ENCODE measurements at regions not wholly inside any gene's neighbourhood (a gene's known extent, or its start where the extent isn't known, plus 50 kb on each side); places are given as distances from the start of the nearest gene placed in this dataset.

GRCh38 chr1:29547300-29547699 lies 311.0 kb downstream of the PTPRU start:
- Mint-ChIP-seq H3K27me3 (no peaks in the 10 kb centered on the region), H3K4me1 (no peaks in the 10 kb centered on the region), H3K4me3 (no peak overlapping the region), H3K36me3 (ENCODE audit: low read depth) (no peaks in the 10 kb centered on the region), H3K27ac (no peak overlapping the region), H3K9me3 (no peaks in the 10 kb centered on the region)
- intact Hi-C loops (cut with micrococcal nuclease): no loop called here
- no peak for DNase-seq

GRCh38 chr1:29546496-29546895 lies 310.2 kb downstream of the PTPRU start:
- no peak overlapping the region for H3K4me3 Mint-ChIP-seq
- H3K27me3 Mint-ChIP-seq: no peaks in the 10 kb centered on the region
- no peak for DNase-seq
- no peaks in the 10 kb centered on the region for H3K4me1 Mint-ChIP-seq
- H3K36me3 Mint-ChIP-seq (ENCODE audit: low read depth): no peaks in the 10 kb centered on the region
- no peaks in the 10 kb centered on the region for H3K9me3 Mint-ChIP-seq
- intact Hi-C loops (cut with micrococcal nuclease): no loop called here
- H3K27ac Mint-ChIP-seq: no peak overlapping the region

- no peak overlapping the region for H3K4me3 Mint-ChIP-seq
- H3K27ac Mint-ChIP-seq: no peak overlapping the region
- H3K4me1 Mint-ChIP-seq: no peaks in the 10 kb centered on the region
- no peaks in the 10 kb centered on the region for H3K36me3 Mint-ChIP-seq (ENCODE audit: low read depth)
- intact Hi-C loops (cut with micrococcal nuclease): no loop called here
- H3K27me3 Mint-ChIP-seq: no peaks in the 10 kb centered on the region
- no peak for DNase-seq
- no peaks in the 10 kb centered on the region for H3K9me3 Mint-ChIP-seq
Measured at GRCh38 chr1:29544406-29544805, 308.1 kb downstream of the PTPRU start.

- Mint-ChIP-seq H3K4me3 (no peak overlapping the region), H3K4me1 (no peaks in the 10 kb centered on the region), H3K27ac (no peak overlapping the region), H3K27me3 (no peaks in the 10 kb centered on the region), H3K9me3 (no peaks in the 10 kb centered on the region), H3K36me3 (ENCODE audit: low read depth) (no peaks in the 10 kb centered on the region)
- no peak for DNase-seq
- intact Hi-C loops (cut with micrococcal nuclease): no loop called here
Measured at GRCh38 chr1:29543586-29543985, 307.3 kb downstream of the PTPRU start.

DNA sequence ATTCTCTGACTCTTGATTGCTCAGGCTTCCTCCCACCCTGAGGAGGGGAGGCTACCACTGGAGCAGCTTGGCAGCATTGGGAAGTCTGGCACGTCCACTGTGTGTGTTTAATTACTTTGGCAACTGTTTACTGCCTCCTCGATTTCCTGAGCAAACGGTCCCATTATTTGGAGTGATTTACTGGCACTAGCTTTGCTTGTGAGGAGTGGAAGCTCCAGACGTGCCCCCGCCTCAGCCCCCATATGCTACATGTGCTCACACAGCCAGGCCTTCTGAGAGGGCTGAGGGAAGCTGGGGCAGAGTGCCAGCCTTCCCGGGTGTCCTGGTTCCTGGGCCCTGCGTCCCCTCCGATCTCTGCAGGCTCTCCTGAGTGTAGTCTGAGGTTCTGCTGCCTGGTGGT lies 306.2 kb downstream of the PTPRU start:
- Mint-ChIP-seq H3K4me1 (no peaks in the 10 kb centered on the region), H3K27ac (no peak overlapping the region), H3K4me3 (no peak overlapping the region), H3K9me3 (no peaks in the 10 kb centered on the region), H3K36me3 (ENCODE audit: low read depth) (no peaks in the 10 kb centered on the region), H3K27me3 (no peaks in the 10 kb centered on the region)
- intact Hi-C loops (cut with micrococcal nuclease): no loop called here
- no peak for DNase-seq

GRCh38 chr1:29541631-29542030 lies 305.3 kb downstream of the PTPRU start:
- no peak overlapping the region for H3K27ac Mint-ChIP-seq
- H3K27me3 Mint-ChIP-seq: no peaks in the 10 kb centered on the region
- H3K4me3 Mint-ChIP-seq: no peak overlapping the region
- no peaks in the 10 kb centered on the region for H3K9me3 Mint-ChIP-seq
- no peak for DNase-seq
- H3K4me1 Mint-ChIP-seq: no peaks in the 10 kb centered on the region
- no peaks in the 10 kb centered on the region for H3K36me3 Mint-ChIP-seq (ENCODE audit: low read depth)
- intact Hi-C loops (cut with micrococcal nuclease): no loop called here

- H3K36me3 Mint-ChIP-seq (ENCODE audit: low read depth): no peaks in the 10 kb centered on the region
- no peak overlapping the region for H3K4me3 Mint-ChIP-seq
- no peak for DNase-seq
- no peak overlapping the region for H3K27ac Mint-ChIP-seq
- intact Hi-C loops (cut with micrococcal nuclease): no loop called here
- no peaks in the 10 kb centered on the region for H3K9me3 Mint-ChIP-seq
- no peaks in the 10 kb centered on the region for H3K4me1 Mint-ChIP-seq
- H3K27me3 Mint-ChIP-seq: no peaks in the 10 kb centered on the region
Measured at GRCh38 chr1:29540801-29541357, 304.6 kb downstream of the PTPRU start.

DNA sequence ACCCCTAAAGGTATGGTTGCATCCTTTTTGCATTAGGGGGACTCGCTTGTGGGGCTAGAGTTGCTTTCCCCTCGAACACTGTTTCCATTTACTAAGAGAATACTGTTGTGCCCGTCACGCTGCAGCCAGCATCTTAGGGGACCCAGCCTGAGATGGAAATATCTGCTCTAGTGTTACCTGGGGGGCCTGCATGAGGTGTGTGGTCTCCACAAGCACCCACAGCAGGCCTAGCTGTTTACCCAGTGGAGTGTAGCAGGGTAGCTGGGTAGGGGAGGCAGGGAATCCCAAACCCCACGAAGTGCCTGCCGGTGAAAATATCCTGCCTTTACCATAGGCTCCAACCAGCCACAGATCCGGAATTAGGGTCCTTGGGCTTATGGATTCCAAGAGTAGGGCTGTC lies 303.6 kb downstream of the PTPRU start:
- Mint-ChIP-seq H3K9me3 (no peaks in the 10 kb centered on the region), H3K27me3 (no peaks in the 10 kb centered on the region), H3K4me3 (no peak overlapping the region), H3K36me3 (ENCODE audit: low read depth) (no peaks in the 10 kb centered on the region), H3K4me1 (no peaks in the 10 kb centered on the region), H3K27ac (no peak overlapping the region)
- intact Hi-C loops (cut with micrococcal nuclease): no loop called here
- no peak for DNase-seq

GRCh38 chr1:29538586-29538985 lies 302.3 kb downstream of the PTPRU start:
- intact Hi-C loops (cut with micrococcal nuclease): no loop called here
- no peak overlapping the region for H3K27ac Mint-ChIP-seq
- no peaks in the 10 kb centered on the region for H3K36me3 Mint-ChIP-seq (ENCODE audit: low read depth)
- no peak for DNase-seq
- no peaks in the 10 kb centered on the region for H3K9me3 Mint-ChIP-seq
- H3K4me1 Mint-ChIP-seq: no peaks in the 10 kb centered on the region
- H3K4me3 Mint-ChIP-seq: no peak overlapping the region
- H3K27me3 Mint-ChIP-seq: no peaks in the 10 kb centered on the region

DNA sequence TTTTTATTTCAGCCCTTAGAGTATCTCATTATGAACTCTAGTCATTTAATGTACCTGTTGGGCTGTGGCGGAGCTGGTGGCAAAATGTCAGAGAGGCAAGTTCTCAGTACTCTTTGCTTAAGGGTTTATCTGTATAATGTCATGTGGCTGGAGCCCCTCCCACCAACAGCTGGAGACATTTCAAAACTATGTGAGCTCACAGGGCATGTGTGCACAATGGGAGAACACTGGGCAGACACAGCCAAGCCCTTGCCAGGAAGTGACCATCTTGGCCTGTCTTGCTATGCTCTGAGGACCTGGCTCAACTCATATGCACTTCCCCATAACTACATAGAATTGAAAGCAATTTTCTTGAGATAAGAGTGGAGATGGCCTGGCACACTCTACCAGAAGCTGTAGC lies 296.4 kb downstream of the PTPRU start:
- no peaks in the 10 kb centered on the region for H3K4me1 Mint-ChIP-seq
- intact Hi-C loops (cut with micrococcal nuclease): no loop called here

DNA sequence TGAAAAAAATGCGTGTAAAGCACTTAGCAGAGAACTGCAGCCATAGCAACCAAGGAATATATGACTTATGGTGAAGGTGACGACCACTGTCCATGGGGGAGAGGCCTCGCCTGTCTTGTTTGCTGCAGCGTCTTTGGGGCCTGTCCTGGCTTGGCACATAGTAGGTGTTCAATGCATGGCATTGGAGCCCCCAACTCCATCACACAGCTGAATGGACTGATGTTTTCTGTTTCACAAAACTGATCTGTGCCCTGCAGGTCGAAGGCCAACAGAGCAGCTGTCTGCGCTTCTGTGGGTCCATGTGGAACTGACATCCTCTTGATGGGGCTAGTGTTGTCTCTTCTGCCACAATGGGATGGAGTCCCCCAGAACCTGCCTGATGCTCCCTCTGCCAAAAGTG lies 296.0 kb downstream of the PTPRU start:
- Mint-ChIP-seq H3K4me1 (no peaks in the 10 kb centered on the region), H3K27me3 (no peaks in the 10 kb centered on the region), H3K4me3 (no peak overlapping the region), H3K27ac (no peak overlapping the region), H3K9me3 (peaks cover 8% of the 10 kb centered on the region), H3K36me3 (ENCODE audit: low read depth) (no peaks in the 10 kb centered on the region)
- DNase-seq: no peak
- intact Hi-C loops (cut with micrococcal nuclease): no loop called here

More for the DNA sequence above, 296.4 kb downstream of the PTPRU start:
- Mint-ChIP-seq H3K27ac (no peak overlapping the region), H3K36me3 (ENCODE audit: low read depth) (no peaks in the 10 kb centered on the region), H3K9me3 (peaks cover 8% of the 10 kb centered on the region), H3K4me3 (no peak overlapping the region), H3K27me3 (no peaks in the 10 kb centered on the region)
- DNase-seq: no peak

DNA sequence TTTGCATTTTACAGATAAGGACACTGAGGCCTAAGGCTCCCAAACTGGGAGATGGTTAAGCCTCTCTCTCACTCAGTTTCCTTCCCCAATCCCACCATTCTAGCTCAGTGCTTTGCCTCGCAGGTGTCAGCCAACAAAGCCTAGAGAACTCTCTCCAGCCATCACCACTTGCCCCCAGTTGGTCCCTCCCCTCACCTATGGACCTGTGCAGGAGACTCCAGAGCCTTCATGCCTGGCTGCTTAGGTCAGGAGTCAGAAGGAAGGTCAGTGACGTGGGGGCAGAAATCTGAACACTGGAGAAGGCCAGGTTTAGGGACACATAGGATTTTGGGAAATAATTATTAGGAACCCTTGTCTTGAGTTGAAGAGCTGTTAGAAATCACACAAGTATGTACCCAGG lies 295.3 kb downstream of the PTPRU start:
- H3K9me3 Mint-ChIP-seq: peaks cover 8% of the 10 kb centered on the region
- H3K4me3 Mint-ChIP-seq: no peak overlapping the region
- no peak overlapping the region for H3K27ac Mint-ChIP-seq
- intact Hi-C loops (cut with micrococcal nuclease): no loop called here
- no peaks in the 10 kb centered on the region for H3K4me1 Mint-ChIP-seq
- peaks cover 2% of the 10 kb centered on the region for H3K27me3 Mint-ChIP-seq
- no peak for DNase-seq
- H3K36me3 Mint-ChIP-seq (ENCODE audit: low read depth): no peaks in the 10 kb centered on the region

DNA sequence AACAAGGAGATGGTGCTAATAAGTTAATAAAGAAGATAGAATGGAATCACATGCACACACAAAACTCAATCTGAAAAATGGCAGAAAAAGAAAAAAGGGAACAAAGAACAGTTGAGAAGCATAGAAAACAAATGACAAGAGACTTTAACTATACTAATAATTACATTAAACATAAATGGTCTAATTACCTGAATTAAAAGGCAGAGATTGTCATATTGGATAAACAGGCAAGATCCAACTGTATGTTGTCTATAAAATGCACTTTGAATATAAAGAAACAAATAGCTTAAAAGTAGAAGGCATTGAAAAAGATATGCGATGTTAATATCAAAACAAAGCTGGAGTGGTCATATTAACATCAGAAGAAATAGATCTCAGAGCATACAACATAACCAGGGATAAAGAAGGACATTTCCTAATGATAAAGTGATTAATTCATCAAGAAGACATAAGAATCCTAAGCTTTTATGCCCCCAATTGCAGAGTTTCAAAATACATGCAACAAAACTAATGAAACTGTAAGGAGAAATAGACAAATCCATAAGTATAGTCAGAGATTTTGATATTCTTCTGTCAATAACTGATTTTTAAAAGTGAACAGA lies 293.5 kb downstream of the PTPRU start:
- Mint-ChIP-seq H3K9me3 (peaks cover 8% of the 10 kb centered on the region), H3K27ac (no peak overlapping the region), H3K27me3 (peaks cover 2% of the 10 kb centered on the region), H3K36me3 (ENCODE audit: low read depth) (no peaks in the 10 kb centered on the region), H3K4me3 (no peak overlapping the region), H3K4me1 (no peaks in the 10 kb centered on the region)
- no peak for DNase-seq
- intact Hi-C loops (cut with micrococcal nuclease): no loop called here

- H3K36me3 Mint-ChIP-seq (ENCODE audit: low read depth): no peaks in the 10 kb centered on the region
- intact Hi-C loops (cut with micrococcal nuclease): no loop called here
- no peak for DNase-seq
- no peaks in the 10 kb centered on the region for H3K4me1 Mint-ChIP-seq
- H3K27ac Mint-ChIP-seq: no peak overlapping the region
- H3K27me3 Mint-ChIP-seq: peaks cover 2% of the 10 kb centered on the region
- H3K9me3 Mint-ChIP-seq: peaks cover 8% of the 10 kb centered on the region
- no peak overlapping the region for H3K4me3 Mint-ChIP-seq
Measured at GRCh38 chr1:29527314-29528004, 291.1 kb downstream of the PTPRU start.

- Mint-ChIP-seq H3K27me3 (peaks cover 2% of the 10 kb centered on the region), H3K4me3 (no peak overlapping the region)
Measured at GRCh38 chr1:29525941-29526340, 289.6 kb downstream of the PTPRU start.

More at GRCh38 chr1:29525941-29526340, 289.6 kb downstream of the PTPRU start:
- intact Hi-C loops (cut with micrococcal nuclease): no loop called here
- DNase-seq: no peak
- H3K4me1 Mint-ChIP-seq: no peaks in the 10 kb centered on the region
- no peaks in the 10 kb centered on the region for H3K36me3 Mint-ChIP-seq (ENCODE audit: low read depth)
- peaks cover 8% of the 10 kb centered on the region for H3K9me3 Mint-ChIP-seq
- H3K27ac Mint-ChIP-seq: no peak overlapping the region

All from activated CD4-positive, alpha-beta T cell treated with anti-CD3 and anti-CD28 coated beads, Interleukin-2, amount 10 ng/mL, durations not matched to agents 24 days and 14 days (primary cell).